H9 (cell line): ENCODE measurements at regions not wholly inside any gene's neighbourhood (a gene's known extent, or its start where the extent isn't known, plus 50 kb on each side); places are given as distances from the start of the nearest gene placed in this dataset.

ENCODE experiments used
- DNase-seq: peaks from one replicate; pipeline ENCODE4 v3.0.0-alpha.2; 2017
- H2AFZ ChIP-seq: one replicate; pipeline ENCODE4 v1.6.1; 2013; ENCODE audit warnings: mild to moderate bottlenecking, low read length, control low read depth, moderate library complexity
- H2AK5ac ChIP-seq: 2 replicates; pipeline ENCODE4 v1.6.1; 2013; ENCODE audit warnings: low read length, control low read depth, mixed read lengths; ENCODE audit not compliant: insufficient read length
- H2BK120ac ChIP-seq: one replicate; pipeline ENCODE4 v1.6.1; 2013; ENCODE audit warnings: low read depth, mild to moderate bottlenecking, low read length, control low read depth, inconsistent platforms; ENCODE audit not compliant: poor library complexity, severe bottlenecking
- H2BK12ac ChIP-seq: 2 replicates; pipeline ENCODE4 v1.6.1; 2013; ENCODE audit warnings: low read length, control low read depth, mixed read lengths, low read depth; ENCODE audit not compliant: insufficient read length
- H2BK15ac ChIP-seq: 2 replicates; pipeline ENCODE4 v1.6.1; 2013; ENCODE audit warnings: low read depth, low read length, control low read depth
- H2BK20ac ChIP-seq: one replicate; pipeline ENCODE4 v1.6.1; 2013; ENCODE audit warnings: low read depth, mild to moderate bottlenecking, low read length, control low read depth, inconsistent platforms; ENCODE audit not compliant: poor library complexity, severe bottlenecking
- H2BK5ac ChIP-seq: 2 replicates; pipeline ENCODE4 v1.6.1; 2013; ENCODE audit warnings: low read length, control low read depth, mixed read lengths; ENCODE audit not compliant: insufficient read length
- H3K14ac ChIP-seq: 2 replicates; pipeline ENCODE4 v1.6.1; 2013; ENCODE audit warnings: low read length, control low read depth; ENCODE audit not compliant: insufficient read depth
- H3K18ac ChIP-seq: 2 replicates; pipeline ENCODE4 v1.6.1; 2013; ENCODE audit warnings: low read depth, mild to moderate bottlenecking, mixed read lengths, low read length, control low read depth; ENCODE audit not compliant: insufficient read length
- H3K23ac ChIP-seq: 2 replicates; pipeline ENCODE4 v1.6.1; 2013; ENCODE audit warnings: low read length, control low read depth, mixed read lengths, low read depth; ENCODE audit not compliant: insufficient read length
- H3K23me2 ChIP-seq: 2 replicates; pipeline ENCODE4 v1.6.1; 2013; ENCODE audit warnings: low read depth, mild to moderate bottlenecking, mixed read lengths, low read length, control low read depth; ENCODE audit not compliant: insufficient read length, poor library complexity, severe bottlenecking
- H3K27ac ChIP-seq: 2 replicates; pipeline ENCODE4 v1.5.1; 2013; ENCODE audit warnings: low read length, control low read depth, mixed read lengths, low read depth; ENCODE audit not compliant: insufficient read length
- H3K27me3 ChIP-seq: 2 replicates; pipeline ENCODE4 v1.6.1; 2013; ENCODE audit warnings: low read length, control low read depth, inconsistent platforms; ENCODE audit not compliant: insufficient read depth
- H3K4ac ChIP-seq: 2 replicates; pipeline ENCODE4 v1.6.1; 2013; ENCODE audit warnings: low read depth, mild to moderate bottlenecking, control low read depth, inconsistent platforms, low read length, moderate library complexity
- H3K4me1 ChIP-seq: 2 replicates; pipeline ENCODE4 v1.6.1; 2013; ENCODE audit warnings: low read length, control low read depth, inconsistent platforms; ENCODE audit not compliant: insufficient read depth
- H3K4me2 ChIP-seq: 2 replicates; pipeline ENCODE4 v1.6.1; 2013; ENCODE audit warnings: low read length, control low read depth, mixed read lengths; ENCODE audit not compliant: insufficient read length, insufficient read depth
- H3K56ac ChIP-seq: 2 replicates; pipeline ENCODE4 v1.6.1; 2013; ENCODE audit warnings: low read depth, mild to moderate bottlenecking, mixed read lengths, low read length, control low read depth; ENCODE audit not compliant: insufficient read length
- H3K79me1 ChIP-seq: 2 replicates; pipeline ENCODE4 v1.6.1; 2013; ENCODE audit warnings: low read depth, mild to moderate bottlenecking, moderate library complexity, low read length, control low read depth, inconsistent platforms; ENCODE audit not compliant: insufficient read depth, poor library complexity, severe bottlenecking
- H3K79me2 ChIP-seq: 2 replicates; pipeline ENCODE4 v1.6.1; 2013; ENCODE audit warnings: low read length, control low read depth, inconsistent platforms; ENCODE audit not compliant: insufficient read depth
- H3K9ac ChIP-seq: 2 replicates; pipeline ENCODE4 v1.6.1; 2013; ENCODE audit warnings: low read length, control low read depth, mixed read lengths; ENCODE audit not compliant: insufficient read length; ENCODE audit errors: extremely low read depth
- H3K9me3 ChIP-seq: one replicate; pipeline ENCODE4 v1.6.1; 2013; ENCODE audit warnings: low read depth, low read length, inconsistent platforms; ENCODE audit not compliant: control insufficient read depth
- H3T11ph ChIP-seq: one replicate; pipeline ENCODE4 v1.6.1; 2013; ENCODE audit warnings: mild to moderate bottlenecking, low read length, control low read depth, inconsistent platforms
- H4K20me1 ChIP-seq: one replicate; pipeline ENCODE4 v1.6.1; 2013; ENCODE audit not compliant: control insufficient read depth, insufficient read length, insufficient read depth
- H4K5ac ChIP-seq: 2 replicates; pipeline ENCODE4 v1.6.1; 2013; ENCODE audit warnings: low read depth, mild to moderate bottlenecking, mixed read lengths, low read length, control low read depth; ENCODE audit not compliant: insufficient read length
- H4K8ac ChIP-seq: replicated peaks from 2 replicates; pipeline ENCODE4 v1.6.1; 2013; ENCODE audit warnings: low read length, control low read depth, mixed read lengths, low read depth; ENCODE audit not compliant: insufficient read length
- H4K91ac ChIP-seq: 2 replicates; pipeline ENCODE4 v1.6.1; 2013; ENCODE audit warnings: low read depth, mild to moderate bottlenecking, moderate library complexity, mixed read lengths, low read length, control low read depth; ENCODE audit not compliant: insufficient read length
- H3K27ac Mint-ChIP-seq, 3 experiments: 2 replicates in 2 of 3; 3 replicates in 1 of 3; pipeline ENCODE4 v1.8.0; 2020 to 2021; ENCODE audit warnings: mixed read lengths in 3 of 3, mild to moderate bottlenecking in 1 of 3, moderate library complexity in 1 of 3
- H3K27me3 Mint-ChIP-seq: 2 replicates; pipeline ENCODE4 v1.8.0; 2021; ENCODE audit warnings: low read depth, mild to moderate bottlenecking, moderate library complexity, mixed read lengths
- H3K36me3 Mint-ChIP-seq, 3 experiments: 2 replicates in 2 of 3; 3 replicates in 1 of 3; pipeline ENCODE4 v1.8.0; 2020 to 2021; ENCODE audit warnings: low read depth in 3 of 3, mixed read lengths in 3 of 3; ENCODE audit not compliant: insufficient read depth in 1 of 3
- H3K4me1 Mint-ChIP-seq, 2 experiments: 2 replicates each; pipeline ENCODE4 v1.8.0; 2020; ENCODE audit warnings: mixed read lengths in 2 of 2
- H3K4me3 Mint-ChIP-seq, 2 experiments: 2 replicates in 1 of 2; 3 replicates in 1 of 2; pipeline ENCODE4 v1.8.0; 2020 to 2021; ENCODE audit warnings: mild to moderate bottlenecking in 2 of 2, mixed read lengths in 2 of 2, moderate library complexity in 1 of 2
- H3K9me3 Mint-ChIP-seq, 2 experiments: 2 replicates in 1 of 2; 3 replicates in 1 of 2; pipeline ENCODE4 v1.8.0; 2020; ENCODE audit warnings: mild to moderate bottlenecking in 2 of 2, mixed read lengths in 2 of 2, moderate library complexity in 1 of 2
- WGBS: extraction: QIAGEN DNeasy Blood & Tissue Kit; methylation state at CpG from one replicate; pipeline ENCODE4 v1.1.7; 2013; ENCODE audit warnings: missing lambda C conversion rate, low lambda C conversion rate, mixed read lengths; ENCODE audit not compliant: insufficient read length; ENCODE audit errors: extremely low coverage; 5-methylcytosine and 5-hydroxymethylcytosine counted together
- TF ChIP-seq, protein P1 (sequence below): fragments of 200-600 bp; sonication (generic); conservative IDR thresholded peaks from 3 replicates; pipeline ENCODE4 v1.8.0; 2021; ENCODE audit warnings: antibody characterized with exemption, mild to moderate bottlenecking

GRCh38 chr3:168156479-168156878, 60.8 kb upstream of the GOLIM4 start:
- no peak overlapping the region for H2AFZ ChIP-seq
- no peaks in the 10 kb centered on the region for H3K23me2 ChIP-seq
- TF ChIP-seq, protein P1, sequence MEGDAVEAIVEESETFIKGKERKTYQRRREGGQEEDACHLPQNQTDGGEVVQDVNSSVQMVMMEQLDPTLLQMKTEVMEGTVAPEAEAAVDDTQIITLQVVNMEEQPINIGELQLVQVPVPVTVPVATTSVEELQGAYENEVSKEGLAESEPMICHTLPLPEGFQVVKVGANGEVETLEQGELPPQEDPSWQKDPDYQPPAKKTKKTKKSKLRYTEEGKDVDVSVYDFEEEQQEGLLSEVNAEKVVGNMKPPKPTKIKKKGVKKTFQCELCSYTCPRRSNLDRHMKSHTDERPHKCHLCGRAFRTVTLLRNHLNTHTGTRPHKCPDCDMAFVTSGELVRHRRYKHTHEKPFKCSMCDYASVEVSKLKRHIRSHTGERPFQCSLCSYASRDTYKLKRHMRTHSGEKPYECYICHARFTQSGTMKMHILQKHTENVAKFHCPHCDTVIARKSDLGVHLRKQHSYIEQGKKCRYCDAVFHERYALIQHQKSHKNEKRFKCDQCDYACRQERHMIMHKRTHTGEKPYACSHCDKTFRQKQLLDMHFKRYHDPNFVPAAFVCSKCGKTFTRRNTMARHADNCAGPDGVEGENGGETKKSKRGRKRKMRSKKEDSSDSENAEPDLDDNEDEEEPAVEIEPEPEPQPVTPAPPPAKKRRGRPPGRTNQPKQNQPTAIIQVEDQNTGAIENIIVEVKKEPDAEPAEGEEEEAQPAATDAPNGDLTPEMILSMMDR = no peak
- H3K14ac ChIP-seq = no peak overlapping the region
- no peak overlapping the region for H3K4ac ChIP-seq
- no peaks in the 10 kb centered on the region for H4K20me1 ChIP-seq
- WGBS = no CpG with 5 or more reads among the region's 6 CpGs
- H2BK120ac ChIP-seq = no peak overlapping the region
- no peak overlapping the region for H3K18ac ChIP-seq
- no peaks in the 10 kb centered on the region for H3K9me3 ChIP-seq
- H3K4me2 ChIP-seq = no peak overlapping the region
- H3K4me3 Mint-ChIP-seq = no peak overlapping the region
- H3K79me1 ChIP-seq = no peaks in the 10 kb centered on the region
- no peak overlapping the region for H3K9ac ChIP-seq
- H3K79me2 ChIP-seq = no peaks in the 10 kb centered on the region
- no peaks in the 10 kb centered on the region; the same call in 1 of the 2 replicates for H3K27me3 Mint-ChIP-seq
- H2BK15ac ChIP-seq = no peak overlapping the region
- H3K27me3 ChIP-seq = no peaks in the 10 kb centered on the region
- H2BK12ac ChIP-seq = no peak overlapping the region
- H3K9me3 Mint-ChIP-seq = peaks cover 21 to 32% of the 10 kb centered on the region in 2 experiments
- no peak overlapping the region for H4K8ac ChIP-seq
- H3K27ac Mint-ChIP-seq = no peak overlapping the region
- H2AK5ac ChIP-seq = no peak overlapping the region
- H2BK5ac ChIP-seq = no peak overlapping the region
- H3K4me1 ChIP-seq = no peaks in the 10 kb centered on the region
- H3T11ph ChIP-seq = no peak overlapping the region
- peaks cover 12 to 29% (median 18%) of the 10 kb centered on the region in 3 experiments for H3K36me3 Mint-ChIP-seq
- no peak overlapping the region for H2BK20ac ChIP-seq
- peaks cover 6 to 9% of the 10 kb centered on the region in 2 experiments for H3K4me1 Mint-ChIP-seq
- H4K91ac ChIP-seq = no peak overlapping the region
- no peak overlapping the region for H4K5ac ChIP-seq
- no peak for DNase-seq
- no peak overlapping the region for H3K27ac ChIP-seq
- H3K56ac ChIP-seq = no peak overlapping the region
- H3K23ac ChIP-seq = no peak overlapping the region
